Adrenal gland (tissue), 9 donors: ENCODE measurements at regions not wholly inside any gene's neighbourhood (a gene's known extent, or its start where the extent isn't known, plus 50 kb on each side); places are given as distances from the start of the nearest gene placed in this dataset.

Experiments used
- DNase-seq, 7 donors: peaks; one replicate each; pipeline ENCODE4 v3.0.0-alpha.2; 2019 to 2020
- H3K27ac ChIP-seq, 5 donors: fragments of 200-600 bp; sonication (generic) in 4 of 5; 1 replicate in 3 of 5; 2 replicates in 2 of 5; pipeline versions ENCODE4 v1.5.1 to v1.8.0; 2016 to 2020; ENCODE audit warnings: mild to moderate bottlenecking in 1 of 5
- H3K27me3 ChIP-seq: fragments of 200-600 bp; 2 replicates; pipeline ENCODE4 v1.8.0; 2021
- H3K36me3 ChIP-seq, 2 donors: fragments of 200-600 bp; replicated peaks in 1 of 2; 1 replicate in 1 of 2; 2 replicates in 1 of 2; pipeline versions ENCODE4 v1.5.1 to v1.8.0; 2018 to 2022
- H3K4me1 ChIP-seq, 2 donors: fragments of 200-600 bp; replicated peaks in 1 of 2; 1 replicate in 1 of 2; 2 replicates in 1 of 2; pipeline versions ENCODE4 v1.5.1 to v1.8.0; 2018 to 2021
- H3K4me3 ChIP-seq, 4 donors: fragments of 200-600 bp; sonication (generic) in 3 of 4; one replicate each; pipeline ENCODE4 v1.5.1; 2016 to 2018
- H3K9me3 ChIP-seq, 3 donors: fragments of 200-600 bp; sonication (generic) in 1 of 3; replicated peaks in 1 of 3; 1 replicate in 2 of 3; 2 replicates in 1 of 3; pipeline versions ENCODE4 v1.5.1 to v1.8.0; 2016 to 2021
- CTCF ChIP-seq, 6 experiments: fragments of 450-650 bp in 4 of 6; fragments of 200-600 bp in 2 of 6; sonication (generic) in 1 of 6; IDR thresholded peaks; 1 replicate in 5 of 6; 2 replicates in 1 of 6; pipeline versions ENCODE4 v1.5.1 to v1.8.0; 2016 to 2021; ENCODE audit warnings: antibody characterized with exemption in 6 of 6, mild to moderate bottlenecking in 2 of 6, moderate library complexity in 1 of 6
- POLR2A ChIP-seq, 2 donors: fragments of 450-650 bp; IDR thresholded peaks; one replicate each; pipeline ENCODE4 v1.6.1; 2017; ENCODE audit warnings: antibody characterized with exemption in 2 of 2, mild to moderate bottlenecking in 2 of 2, moderate library complexity in 1 of 2
- WGBS, 4 donors: extraction: QIAGEN DNeasy Blood & Tissue Kit in 2 of 4; methylation state at CpG; one replicate each; pipeline versions ENCODE4 v1.1.5 to v1.1.7; 2013 to 2017; 5-methylcytosine and 5-hydroxymethylcytosine counted together
- intact Hi-C, 2 donors: fragments of 100-400 bp; cut with DNase I; formaldehyde crosslinking; loops; one replicate each; pipeline versions ENCODE4 v1.14.1 to v1.15.0; 2022 to 2023
- donor health status: healthy with polysubstance abuse.
- donor health status: Bipolar disorder and iron deficiency.
- donor health status: DM: yes; HTN: yes; CAD: no.
- donor health status: DM: no; HTN: no; CAD: no.
- donor health status: DM: no; HTN: no; CAD: no.

GRCh38 chr3:180820400-180820799 is 92.1 kb upstream of the FXR1 start:
- Histone ChIP-seq H3K27ac (no peak overlapping the region), H3K9me3 (no peaks in the 10 kb centered on the region), H3K4me1 (no peaks in the 10 kb centered on the region), H3K4me3 (no peak overlapping the region), H3K36me3 (no peaks in the 10 kb centered on the region), H3K27me3 (no peaks in the 10 kb centered on the region)
- no peak for DNase-seq
- 85 to 91% (median 90%) methylated on average over 8 to 15 of the region's 15 CpGs for WGBS, 4 donors
- TF ChIP-seq POLR2A (IDR thresholded peaks at IDR 0.05): no peak
- no peak for TF ChIP-seq CTCF (IDR thresholded peaks at IDR 0.05)
- intact Hi-C loops: no loop called here

- 50 to 57% (median 53%) methylated on average over 2 of the region's 2 CpGs for WGBS, 4 donors
- Histone ChIP-seq H3K36me3 (no peaks in the 10 kb centered on the region), H3K9me3 (no peaks in the 10 kb centered on the region), H3K4me1 (no peaks in the 10 kb centered on the region), H3K4me3 (no peak overlapping the region), H3K27me3 (no peaks in the 10 kb centered on the region), H3K27ac (no peak overlapping the region)
- no peak for DNase-seq
- intact Hi-C loops: no loop called here
- TF ChIP-seq POLR2A (IDR thresholded peaks at IDR 0.05) (no peak), CTCF (IDR thresholded peaks at IDR 0.05) (no peak)
These were observed 86.5 kb upstream of the FXR1 start for GRCh38 chr3:180825964-180826363.

GRCh38 chr3:180827171-180827570 is 85.3 kb upstream of the FXR1 start:
- Histone ChIP-seq H3K27me3 (no peaks in the 10 kb centered on the region), H3K4me1 (no peaks in the 10 kb centered on the region), H3K36me3 (no peaks in the 10 kb centered on the region), H3K4me3 (no peak overlapping the region), H3K27ac (no peak overlapping the region), H3K9me3 (no peaks in the 10 kb centered on the region)
- intact Hi-C loops: no loop called here
- WGBS, 4 donors: 78 to 86% (median 81%) methylated on average over 3 of the region's 3 CpGs
- TF ChIP-seq POLR2A (IDR thresholded peaks at IDR 0.05) (no peak), CTCF (IDR thresholded peaks at IDR 0.05) (no peak)
- DNase-seq: no peak

DNA sequence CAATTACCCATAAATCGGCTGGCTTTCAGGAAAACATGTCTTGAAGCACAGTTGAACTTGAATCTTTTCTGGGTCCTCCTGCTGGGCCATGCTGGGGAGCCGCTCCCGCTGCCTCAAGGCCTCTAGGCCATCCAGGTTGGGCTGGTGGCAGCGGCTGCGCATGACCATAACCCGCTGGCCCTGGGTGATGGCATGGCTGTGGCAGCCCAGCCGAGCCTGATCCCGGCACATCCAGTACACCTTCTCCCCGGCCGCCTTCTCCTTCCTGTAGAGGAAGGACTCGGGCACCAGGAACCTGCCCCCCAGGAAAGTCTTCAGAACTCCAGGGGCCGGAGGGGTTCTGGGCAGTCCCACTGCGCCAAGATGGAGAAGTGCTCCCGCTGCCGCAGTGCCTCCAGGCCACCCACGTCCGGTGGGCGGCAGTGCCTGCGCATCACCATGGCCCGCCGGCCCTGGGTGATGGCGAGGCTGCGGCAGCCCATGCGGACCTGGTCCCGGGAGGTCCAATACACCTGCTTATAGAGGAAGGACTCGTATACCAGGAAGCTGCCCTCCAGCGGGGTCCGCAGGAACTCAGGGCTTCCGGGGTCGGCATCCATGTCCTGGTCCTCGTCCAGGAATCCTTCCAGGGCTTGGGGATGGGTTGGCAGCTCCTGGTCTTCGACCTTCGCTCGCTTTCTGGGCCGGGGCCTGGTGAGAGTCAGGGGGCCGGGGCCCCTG is 84.3 kb upstream of the FXR1 start:
- no peaks in the 10 kb centered on the region for H3K9me3 ChIP-seq
- intact Hi-C loops: no loop called here
- 85 to 93% (median 91%) methylated on average over 8 to 36 of the region's 36 CpGs for WGBS, 4 donors
- no peaks in the 10 kb centered on the region for H3K36me3 ChIP-seq
- no peaks in the 10 kb centered on the region for H3K27me3 ChIP-seq
- TF ChIP-seq CTCF (IDR thresholded peaks at IDR 0.05): no peak
- no peaks in the 10 kb centered on the region for H3K4me1 ChIP-seq
- DNase-seq: no peak
- H3K27ac ChIP-seq: no peak overlapping the region
- H3K4me3 ChIP-seq: no peak overlapping the region
